ENCODE measurements at regions not wholly inside any gene's neighbourhood (a gene's known extent, or its start where the extent isn't known, plus 50 kb on each side); places are given as distances from the start of the nearest gene placed in this dataset.

GRCh38 chr20:20950620-20951019 is 155.5 kb downstream of the LINC00237 start:
- no peak for ATAC-seq (ENCODE audit: low read depth)
- Histone ChIP-seq H3K4me1 (ENCODE audit: insufficient read depth, poor library complexity, severe bottlenecking) (no peaks in the 10 kb centered on the region), H3K27me3 (ENCODE audit: insufficient read depth, poor library complexity, severe bottlenecking) (peaks cover 5% of the 10 kb centered on the region), H3K9me3 (ENCODE audit: severe bottlenecking) (no peaks in the 10 kb centered on the region), H3K36me3 (ENCODE audit: low read depth) (no peaks in the 10 kb centered on the region), H3K27ac (ENCODE audit: poor library complexity, severe bottlenecking) (no peak overlapping the region), H3K4me3 (ENCODE audit: severe bottlenecking) (no peak overlapping the region)
- TF ChIP-seq CTCF (IDR thresholded peaks at IDR 0.05; ENCODE audit: poor library complexity, severe bottlenecking) = no peak
- no peak for DNase-seq (ENCODE audit: low spot score)

GRCh38 chr20:20946122-20946759 is 159.9 kb downstream of the LINC00237 start:
- DNase-seq (ENCODE audit: low spot score) (no peak), ATAC-seq (ENCODE audit: low read depth) (peak; percentile 40; the same call in 1 of the 3 replicates)
- H3K36me3 ChIP-seq (ENCODE audit: low read depth) = no peaks in the 10 kb centered on the region

GRCh38 chr20:20941468-20941889 is 164.7 kb downstream of the LINC00237 start:
- no peak overlapping the region for H3K27ac ChIP-seq (ENCODE audit: poor library complexity, severe bottlenecking)
- H3K4me1 ChIP-seq (ENCODE audit: insufficient read depth, poor library complexity, severe bottlenecking) = no peaks in the 10 kb centered on the region
- ATAC-seq (ENCODE audit: low read depth) (no peak), DNase-seq (ENCODE audit: low spot score) (no peak)
- no peaks in the 10 kb centered on the region for H3K36me3 ChIP-seq (ENCODE audit: low read depth)
- H3K9me3 ChIP-seq (ENCODE audit: severe bottlenecking) = no peaks in the 10 kb centered on the region
- no peaks in the 10 kb centered on the region for H3K27me3 ChIP-seq (ENCODE audit: insufficient read depth, poor library complexity, severe bottlenecking)
- H3K4me3 ChIP-seq (ENCODE audit: severe bottlenecking) = no peak overlapping the region
- no peak for TF ChIP-seq CTCF (IDR thresholded peaks at IDR 0.05; ENCODE audit: poor library complexity, severe bottlenecking)

More at GRCh38 chr20:20946122-20946759, 159.9 kb downstream of the LINC00237 start:
- Histone ChIP-seq H3K9me3 (ENCODE audit: severe bottlenecking) (no peaks in the 10 kb centered on the region), H3K27ac (ENCODE audit: poor library complexity, severe bottlenecking) (no peak overlapping the region), H3K4me1 (ENCODE audit: insufficient read depth, poor library complexity, severe bottlenecking) (no peaks in the 10 kb centered on the region), H3K27me3 (ENCODE audit: insufficient read depth, poor library complexity, severe bottlenecking) (no peaks in the 10 kb centered on the region), H3K4me3 (ENCODE audit: severe bottlenecking) (no peak overlapping the region)
- TF ChIP-seq CTCF (IDR thresholded peaks at IDR 0.05; ENCODE audit: poor library complexity, severe bottlenecking) = no peak

- no peaks in the 10 kb centered on the region for H3K36me3 ChIP-seq (ENCODE audit: low read depth)
- DNase-seq (ENCODE audit: low spot score) (no peak), ATAC-seq (ENCODE audit: low read depth) (no peak)
- no peaks in the 10 kb centered on the region for H3K4me1 ChIP-seq (ENCODE audit: insufficient read depth, poor library complexity, severe bottlenecking)
- H3K27me3 ChIP-seq (ENCODE audit: insufficient read depth, poor library complexity, severe bottlenecking) = no peaks in the 10 kb centered on the region
- TF ChIP-seq CTCF (IDR thresholded peaks at IDR 0.05; ENCODE audit: poor library complexity, severe bottlenecking) = no peak
- no peak overlapping the region for H3K27ac ChIP-seq (ENCODE audit: poor library complexity, severe bottlenecking)
- no peak overlapping the region for H3K4me3 ChIP-seq (ENCODE audit: severe bottlenecking)
- H3K9me3 ChIP-seq (ENCODE audit: severe bottlenecking) = no peaks in the 10 kb centered on the region
Observed at GRCh38 chr20:20939006-20939405, 167.2 kb downstream of the LINC00237 start.

GRCh38 chr20:20938599-20938998 is 167.6 kb downstream of the LINC00237 start:
- H3K4me3 ChIP-seq (ENCODE audit: severe bottlenecking) = no peak overlapping the region
- no peak for TF ChIP-seq CTCF (IDR thresholded peaks at IDR 0.05; ENCODE audit: poor library complexity, severe bottlenecking)
- no peak overlapping the region for H3K27ac ChIP-seq (ENCODE audit: poor library complexity, severe bottlenecking)
- H3K9me3 ChIP-seq (ENCODE audit: severe bottlenecking) = no peaks in the 10 kb centered on the region
- H3K36me3 ChIP-seq (ENCODE audit: low read depth) = no peaks in the 10 kb centered on the region
- DNase-seq (ENCODE audit: low spot score) (no peak), ATAC-seq (ENCODE audit: low read depth) (no peak)
- no peaks in the 10 kb centered on the region for H3K4me1 ChIP-seq (ENCODE audit: insufficient read depth, poor library complexity, severe bottlenecking)
- no peaks in the 10 kb centered on the region for H3K27me3 ChIP-seq (ENCODE audit: insufficient read depth, poor library complexity, severe bottlenecking)
